B cell (primary cell): ENCODE measurements at regions not wholly inside any gene's neighbourhood (a gene's known extent, or its start where the extent isn't known, plus 50 kb on each side); places are given as distances from the start of the nearest gene placed in this dataset.

Source experiments
- ATAC-seq: fragments of 200-7000 bp; cut with Tn5 transposase; one replicate; pipeline ENCODE4 v1.10.0; 2021; ENCODE audit warnings: low read depth, mild to moderate bottlenecking, moderate number of reproducible peaks, moderate library complexity
- CTCF ChIA-PET: fragments of 350-600 bp; sonication (Branson Sonifier 250); formaldehyde crosslinking; loops from one replicate; lab custom pipeline; 2021; ENCODE audit warnings: antibody characterized with exemption, inconsistent platforms; lab: Charles Lee
- POLR2A ChIA-PET: fragments of 350-600 bp; sonication (Branson Sonifier 250); formaldehyde crosslinking; loops from one replicate; lab custom pipeline; 2021; ENCODE audit warnings: antibody characterized with exemption; lab: Charles Lee
- DNase-seq: peaks from one replicate; pipeline ENCODE4 v3.0.0; 2013
- H2AFZ ChIP-seq: 2 replicates; pipeline ENCODE4 v1.6.1; 2012; ENCODE audit warnings: mild to moderate bottlenecking, low read depth, low read length; ENCODE audit not compliant: insufficient read depth, poor library complexity, severe bottlenecking
- H3K27ac ChIP-seq, 2 donors: 1 replicate in 1 of 2; 2 replicates in 1 of 2; pipeline ENCODE4 v1.5.1; 2012 to 2013; ENCODE audit warnings: low read length in 2 of 2, mild to moderate bottlenecking in 2 of 2, moderate library complexity in 1 of 2
- H3K27me3 ChIP-seq, 4 experiments: fragments of 200-600 bp in 1 of 4; sonication (generic) in 1 of 4; replicated peaks in 1 of 4; 1 replicate in 2 of 4; 2 replicates in 2 of 4; pipeline versions ENCODE4 v1.6.1 to v1.7.0; 2013 to 2016; ENCODE audit warnings: low read length in 3 of 4, mild to moderate bottlenecking in 2 of 4, mixed read lengths in 1 of 4, moderate library complexity in 1 of 4; ENCODE audit not compliant: insufficient read depth in 4 of 4, control insufficient read depth in 3 of 4; ENCODE audit errors: control extremely low read depth in 1 of 4
- H3K36me3 ChIP-seq, 2 experiments: replicated peaks in 1 of 2; 1 replicate in 1 of 2; 2 replicates in 1 of 2; pipeline versions ENCODE4 v1.6.1 to v1.7.1; 2013; ENCODE audit warnings: low read length in 1 of 2; ENCODE audit not compliant: insufficient read depth in 2 of 2, control insufficient read depth in 1 of 2; ENCODE audit errors: control extremely low read depth in 1 of 2, extremely low read depth in 1 of 2
- H3K4me1 ChIP-seq, 2 donors: fragments of 200-600 bp in 1 of 2; sonication (generic) in 1 of 2; 1 replicate in 1 of 2; 2 replicates in 1 of 2; pipeline versions ENCODE4 v1.5.1 to v1.6.1; 2013 to 2017; ENCODE audit warnings: low read length in 2 of 2; ENCODE audit not compliant: control insufficient read depth in 2 of 2, insufficient read depth in 2 of 2
- H3K4me2 ChIP-seq: replicated peaks from 2 replicates; pipeline ENCODE3; 2012; ENCODE audit warnings: mild to moderate bottlenecking, low read depth, low read length; ENCODE audit not compliant: poor library complexity, severe bottlenecking
- H3K4me3 ChIP-seq, 5 experiments: fragments of 200-600 bp in 1 of 5; sonication (generic) in 1 of 5; 1 replicate in 3 of 5; 2 replicates in 2 of 5; pipeline versions ENCODE4 v1.5.1 to v1.7.0; 2011 to 2016; ENCODE audit warnings: low read length in 4 of 5, mild to moderate bottlenecking in 4 of 5, low read depth in 2 of 5, control low read depth in 1 of 5, moderate library complexity in 1 of 5; ENCODE audit not compliant: insufficient read depth in 1 of 5; ENCODE audit errors: control extremely low read depth in 1 of 5, extremely low read depth in 1 of 5
- H3K79me2 ChIP-seq: fragments of 200-600 bp; sonication (generic); one replicate; pipeline ENCODE4 v1.6.0; 2016; ENCODE audit warnings: low read length; ENCODE audit not compliant: control insufficient read depth, insufficient read depth
- H3K9ac ChIP-seq: fragments of 200-600 bp; sonication (generic); 2 replicates; pipeline ENCODE4 v1.6.1; 2017; ENCODE audit warnings: mild to moderate bottlenecking, low read length, moderate library complexity
- H3K9me3 ChIP-seq, 3 donors: one replicate each; pipeline versions ENCODE4 v1.6.1 to v1.7.1; 2013; ENCODE audit warnings: low read length in 2 of 3; ENCODE audit not compliant: control insufficient read depth in 2 of 3, insufficient read depth in 1 of 3; ENCODE audit errors: control extremely low read depth in 1 of 3
- H4K20me1 ChIP-seq: 2 replicates; pipeline ENCODE4 v1.6.0; 2012; ENCODE audit warnings: mild to moderate bottlenecking, low read length; ENCODE audit not compliant: insufficient read depth, control insufficient read depth, poor library complexity, severe bottlenecking
- H3K27ac Mint-ChIP-seq: one replicate; pipeline ENCODE4 v1.8.0; 2021; ENCODE audit warnings: mixed read lengths
- H3K27me3 Mint-ChIP-seq: one replicate; pipeline ENCODE4 v1.8.0; 2021; ENCODE audit warnings: mixed read lengths
- H3K4me1 Mint-ChIP-seq: one replicate; pipeline ENCODE4 v1.8.0; 2021; ENCODE audit warnings: mixed read lengths
- H3K4me3 Mint-ChIP-seq: one replicate; pipeline ENCODE4 v1.8.0; 2021; ENCODE audit warnings: mixed read lengths
- H3K9me3 Mint-ChIP-seq: one replicate; pipeline ENCODE4 v1.8.0; 2022; ENCODE audit warnings: mixed read lengths; ENCODE audit not compliant: insufficient read depth
- CTCF ChIP-seq: fragments of 200-600 bp; IDR thresholded peaks from one replicate; pipeline ENCODE4 v1.8.0; 2022; ENCODE audit warnings: antibody characterized with exemption, mild to moderate bottlenecking
- EZH2 ChIP-seq: IDR thresholded peaks from 2 replicates; pipeline ENCODE4 v1.6.1; 2012; ENCODE audit warnings: borderline replicate concordance, low read depth, mild to moderate bottlenecking, moderate library complexity, low read length; ENCODE audit not compliant: insufficient read depth, poor library complexity, severe bottlenecking
- WGBS: methylation state at CpG from one replicate; pipeline ENCODE4 v1.1.5; 2013; ENCODE audit warnings: missing lambda C conversion rate; ENCODE audit not compliant: insufficient coverage; 5-methylcytosine and 5-hydroxymethylcytosine counted together
- intact Hi-C: fragments of 100-400 bp; cut with micrococcal nuclease; formaldehyde crosslinking; loops from one replicate; pipeline ENCODE4 v1.10.0; 2022

GRCh38 chr9:134585021-134585561, 56.5 kb upstream of the COL5A1 start:
- Mint-ChIP-seq H3K27ac (no peak overlapping the region), H3K27me3 (peaks cover 13% of the 10 kb centered on the region), H3K4me1 (no peaks in the 10 kb centered on the region), H3K4me3 (no peak overlapping the region), H3K9me3 (no peaks in the 10 kb centered on the region)
- Histone ChIP-seq H4K20me1 (no peaks in the 10 kb centered on the region), H3K27ac (no peak overlapping the region), H3K36me3 (no peaks in the 10 kb centered on the region), H3K27me3 (peaks cover 0 to 4% (median 0%) of the 10 kb centered on the region in 4 experiments), H3K4me3 (no peak overlapping the region), H3K4me2 (no peak overlapping the region), H3K4me1 (no peaks in the 10 kb centered on the region), H3K79me2 (no peaks in the 10 kb centered on the region), H3K9ac (no peak overlapping the region), H2AFZ (no peak overlapping the region), H3K9me3 (peaks cover 0 to 8% (median under 1%) of the 10 kb centered on the region in 3 donors)
- ChIA-PET POLR2A (no interaction called here), CTCF (no interaction called here)
- ATAC-seq, result no peak
- intact Hi-C loops, result no loop called here
- DNase-seq, result no peak
- TF ChIP-seq EZH2, result no peak
- no peak for TF ChIP-seq CTCF
- WGBS, result 46% methylated on average over 13 of the region's 18 CpGs

GRCh38 chr9:134585746-134586706, 55.6 kb upstream of the COL5A1 start:
- intact Hi-C loops, result no loop called here
- H3K9me3 ChIP-seq, result no peaks in the 10 kb centered on the region
- peaks cover 0 to 4% (median 0%) of the 10 kb centered on the region in 4 experiments for H3K27me3 ChIP-seq
- CTCF ChIA-PET, result no interaction called here
- no peak overlapping the region for H3K9ac ChIP-seq
- Mint-ChIP-seq H3K4me3 (no peak overlapping the region), H3K27me3 (peaks cover 14% of the 10 kb centered on the region), H3K4me1 (no peaks in the 10 kb centered on the region), H3K9me3 (no peaks in the 10 kb centered on the region), H3K27ac (no peak overlapping the region)
- no peaks in the 10 kb centered on the region for H3K4me1 ChIP-seq
- H3K27ac ChIP-seq, result no peak overlapping the region
- no peaks in the 10 kb centered on the region for H3K79me2 ChIP-seq
- H4K20me1 ChIP-seq, result no peaks in the 10 kb centered on the region
- H2AFZ ChIP-seq, result no peak overlapping the region
- POLR2A ChIA-PET, result no interaction called here
- H3K4me3 ChIP-seq, result no peak overlapping the region
- ATAC-seq, result no peak
- DNase-seq, result no peak
- H3K4me2 ChIP-seq, result no peak overlapping the region
- 62% methylated on average over 25 of the region's 28 CpGs for WGBS
- TF ChIP-seq CTCF (no peak), EZH2 (no peak)
- no peaks in the 10 kb centered on the region for H3K36me3 ChIP-seq
